IgD-negative memory B cell (primary cell): ENCODE measurements at regions not wholly inside any gene's neighbourhood (a gene's known extent, or its start where the extent isn't known, plus 50 kb on each side); places are given as distances from the start of the nearest gene placed in this dataset.
"Not testable (repeated sequence)": the region's sequence is repeated elsewhere in the genome, so short reads cannot be mapped to it uniquely, and the experiment has no call there.

Experiments
- H3K27ac Mint-ChIP-seq, 3 donors: one replicate each; pipeline ENCODE4 v1.8.0; 2020 to 2022; ENCODE audit warnings: mild to moderate bottlenecking in 3 of 3, mixed read lengths in 3 of 3, moderate library complexity in 1 of 3
- H3K27me3 Mint-ChIP-seq: one replicate; pipeline ENCODE4 v1.8.0; 2021; ENCODE audit warnings: mixed read lengths
- H3K36me3 Mint-ChIP-seq: one replicate; pipeline ENCODE4 v1.8.0; 2020; ENCODE audit warnings: mild to moderate bottlenecking, mixed read lengths
- H3K4me1 Mint-ChIP-seq, 3 donors: one replicate each; pipeline ENCODE4 v1.8.0; 2020 to 2022; ENCODE audit warnings: mixed read lengths in 3 of 3, mild to moderate bottlenecking in 1 of 3
- H3K4me3 Mint-ChIP-seq, 4 donors: one replicate each; pipeline ENCODE4 v1.8.0; 2020 to 2022; ENCODE audit warnings: mild to moderate bottlenecking in 4 of 4, mixed read lengths in 4 of 4, moderate library complexity in 3 of 4
- H3K9me3 Mint-ChIP-seq, 3 donors: one replicate each; pipeline ENCODE4 v1.8.0; 2020 to 2021; ENCODE audit warnings: mixed read lengths in 3 of 3, mild to moderate bottlenecking in 1 of 3

DNA sequence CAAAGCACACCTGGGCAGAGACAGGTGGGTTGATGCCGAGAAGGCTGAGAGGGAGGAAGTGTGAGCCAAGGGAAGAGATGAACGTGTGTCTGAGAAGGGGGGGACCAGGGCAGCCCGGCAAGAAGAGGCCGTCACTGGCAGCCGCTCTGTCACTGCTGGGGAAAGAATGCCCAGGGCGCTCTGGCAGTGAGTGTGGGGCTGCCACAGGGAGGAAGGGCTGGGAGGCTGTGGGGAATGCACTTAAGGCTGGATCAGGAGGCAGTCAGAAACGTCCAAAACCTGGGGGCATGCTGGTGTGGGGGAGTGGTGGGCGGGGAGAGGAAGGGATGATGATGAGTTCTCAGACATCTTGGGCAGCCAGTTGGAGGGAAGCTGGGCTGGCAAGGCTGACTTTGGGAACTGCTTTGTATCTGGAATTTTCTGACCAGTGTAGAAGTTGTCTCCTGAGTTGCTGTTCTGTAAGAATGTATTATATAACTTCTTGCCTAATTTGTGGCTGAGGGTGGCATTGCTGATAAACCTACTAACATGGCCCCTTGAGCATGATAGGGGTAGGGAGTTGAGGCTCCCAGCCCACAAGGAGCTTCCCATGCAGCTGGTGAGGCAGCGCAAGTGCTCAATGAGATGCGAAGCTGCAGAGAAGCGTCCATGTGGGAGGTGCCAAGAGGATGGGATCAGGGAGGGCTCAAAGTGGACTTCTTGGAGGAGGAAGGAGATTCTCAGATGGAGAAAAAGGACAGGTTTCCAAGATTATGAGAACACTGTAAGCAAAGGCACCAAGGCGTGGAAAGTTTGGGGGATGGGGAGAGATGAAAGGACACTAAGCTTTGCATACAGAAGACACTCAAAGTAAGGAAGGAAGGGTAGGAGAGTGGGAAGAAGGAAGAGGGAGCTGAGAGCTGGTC is 185.1 kb upstream of the HAAO start:
- H3K27me3 Mint-ChIP-seq: peaks cover 8% of the 10 kb centered on the region
- no peak overlapping the region for H3K4me3 Mint-ChIP-seq
- peaks cover 3 to 20% (median 14%) of the 10 kb centered on the region in 3 donors for H3K4me1 Mint-ChIP-seq
- H3K27ac Mint-ChIP-seq: peak overlapping the region in 1 of 3 donors; percentile 15
- no peaks in the 10 kb centered on the region for H3K9me3 Mint-ChIP-seq
- H3K36me3 Mint-ChIP-seq: peaks cover 3% of the 10 kb centered on the region

DNA sequence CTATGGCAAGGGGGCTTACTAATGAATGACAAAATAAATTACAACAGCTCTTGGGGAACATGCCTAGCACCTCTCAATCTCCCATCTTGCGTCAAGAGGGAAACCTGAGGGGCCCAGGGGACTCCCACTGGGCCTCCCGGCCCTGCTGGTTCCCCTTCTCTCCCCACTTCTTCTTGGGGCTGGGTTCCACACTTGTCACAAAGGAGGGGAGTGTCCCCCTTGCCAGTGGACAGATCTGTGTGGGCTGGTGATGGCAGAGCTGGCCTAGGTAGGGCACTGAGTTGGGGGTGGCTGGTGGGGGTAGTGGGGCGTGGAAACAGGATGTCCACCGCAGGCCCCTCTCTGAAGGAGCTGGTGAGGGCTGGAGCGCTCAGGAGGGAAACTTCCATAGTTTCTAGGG is 184.0 kb upstream of the HAAO start:
- Mint-ChIP-seq H3K27ac (no peak overlapping the region), H3K9me3 (no peaks in the 10 kb centered on the region), H3K4me3 (no peak overlapping the region), H3K36me3 (peaks cover 3% of the 10 kb centered on the region), H3K4me1 (peaks cover 6 to 27% (median 18%) of the 10 kb centered on the region in 3 donors), H3K27me3 (peaks cover 8% of the 10 kb centered on the region)

DNA sequence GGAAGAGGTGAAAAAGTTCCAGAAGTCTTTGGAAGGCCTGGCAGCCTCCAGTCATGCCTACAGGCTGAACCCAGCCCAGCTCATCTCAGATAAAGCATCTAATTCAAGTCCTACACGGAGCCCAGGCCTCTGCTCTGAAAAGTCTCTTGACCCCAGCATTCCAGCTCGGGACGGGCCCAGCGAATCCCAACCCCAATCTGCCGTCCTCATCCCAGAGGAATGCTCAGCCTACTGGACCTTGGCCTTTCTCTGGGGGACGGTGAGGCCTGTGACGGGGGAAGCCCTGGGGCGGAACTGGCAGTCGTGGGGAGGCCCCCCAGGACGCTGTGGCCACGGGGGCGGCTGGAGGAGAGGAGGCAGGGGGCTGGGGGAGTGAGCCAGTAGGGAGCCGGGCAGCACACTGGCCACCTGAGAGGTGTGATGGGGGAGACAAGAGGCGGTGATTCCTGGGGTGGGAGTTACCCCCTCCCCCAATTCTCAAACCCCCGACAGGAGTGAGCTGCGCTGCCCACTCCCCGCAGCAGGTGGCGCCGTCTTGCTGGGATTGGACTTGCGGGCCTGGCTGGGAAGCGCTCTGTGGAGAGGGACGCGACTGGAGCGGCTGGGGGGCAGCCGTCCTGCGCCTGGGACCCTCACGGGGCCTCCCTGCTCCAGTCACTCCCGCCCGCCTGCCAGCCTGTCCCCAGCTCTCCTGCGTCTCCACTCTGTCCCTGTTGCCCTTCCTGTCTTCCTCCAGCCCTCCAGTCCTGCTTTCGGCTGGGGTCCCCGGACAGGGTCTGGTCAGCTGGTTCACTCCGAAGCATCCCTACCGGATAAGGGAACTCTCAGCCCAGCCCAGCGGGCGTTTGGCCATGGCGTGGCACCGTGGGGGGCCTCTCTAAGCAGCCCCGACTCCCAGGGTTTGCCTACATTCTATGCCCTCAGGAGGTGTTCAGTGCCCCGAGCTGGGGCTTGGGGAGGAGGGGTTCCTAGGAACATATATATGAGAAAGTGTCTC is 182.6 kb upstream of the HAAO start:
- Mint-ChIP-seq H3K9me3 (no peaks in the 10 kb centered on the region), H3K27ac (no peak overlapping the region), H3K4me3 (peak overlapping the region in 2 of 4 donors; percentile 19 to 29), H3K27me3 (peaks cover 7% of the 10 kb centered on the region), H3K36me3 (peaks cover 1% of the 10 kb centered on the region), H3K4me1 (peaks cover 6 to 27% (median 21%) of the 10 kb centered on the region in 3 donors)

DNA sequence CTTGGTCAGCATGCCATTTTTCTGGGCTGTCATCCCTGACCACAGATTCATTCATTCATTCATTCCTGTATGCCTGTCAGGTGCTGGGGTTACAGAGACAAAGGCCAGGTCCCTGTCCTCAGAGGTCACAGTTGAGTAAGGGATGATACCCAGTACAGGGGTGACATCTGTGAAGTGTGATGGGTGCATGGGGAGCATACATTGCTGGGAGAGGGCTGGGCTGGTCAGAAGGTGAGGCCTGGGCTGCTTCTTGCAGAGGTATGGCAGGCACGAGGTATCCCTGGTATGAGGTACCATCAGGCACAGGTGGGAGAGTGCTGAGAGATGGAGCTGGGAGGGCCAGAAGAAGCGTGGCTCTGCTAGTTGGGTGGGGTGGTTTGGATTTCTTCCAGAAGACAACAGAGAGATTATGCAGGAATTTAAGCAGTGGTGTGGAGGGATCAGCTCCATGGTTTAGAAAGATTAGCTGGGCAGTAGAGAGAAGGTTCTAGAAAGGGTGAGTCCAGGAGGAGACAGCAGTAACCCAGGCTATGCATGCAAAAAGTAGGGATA is 181.9 kb upstream of the HAAO start:
- H3K27ac Mint-ChIP-seq: no peak overlapping the region
- peaks cover 6 to 27% (median 21%) of the 10 kb centered on the region in 3 donors for H3K4me1 Mint-ChIP-seq
- no peaks in the 10 kb centered on the region for H3K9me3 Mint-ChIP-seq
- H3K4me3 Mint-ChIP-seq: peak overlapping the region in 1 of 4 donors; percentile 19
- peaks cover 7% of the 10 kb centered on the region for H3K27me3 Mint-ChIP-seq
- peaks cover 3% of the 10 kb centered on the region for H3K36me3 Mint-ChIP-seq

DNA sequence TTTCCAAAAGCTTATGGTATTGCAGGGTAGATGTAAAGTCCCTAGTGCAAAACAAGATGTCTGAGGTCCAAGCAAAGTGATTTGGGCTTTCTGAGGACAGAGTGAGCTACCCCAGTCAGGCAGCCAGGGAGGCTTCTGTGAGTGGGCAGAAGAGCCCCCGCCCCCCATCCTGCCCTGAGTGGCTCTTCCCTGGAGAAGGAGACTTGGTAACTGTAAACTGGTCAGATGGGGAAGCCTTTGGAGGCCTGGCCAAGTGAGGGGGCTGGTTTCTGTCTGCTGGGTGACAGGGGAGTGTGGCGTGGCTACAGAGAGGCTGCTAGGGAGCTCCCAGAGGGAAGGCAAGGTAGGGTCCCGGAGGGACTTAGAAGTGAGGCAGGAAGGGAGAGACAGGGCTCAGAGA is 181.3 kb upstream of the HAAO start:
- peaks cover 3% of the 10 kb centered on the region for H3K36me3 Mint-ChIP-seq
- peaks cover 6 to 27% (median 21%) of the 10 kb centered on the region in 3 donors for H3K4me1 Mint-ChIP-seq
- peaks cover 7% of the 10 kb centered on the region for H3K27me3 Mint-ChIP-seq
- peak overlapping the region in 2 of 3 donors; percentile 18 to 84 for H3K27ac Mint-ChIP-seq
- peak overlapping the region in 1 of 4 donors; percentile 28 for H3K4me3 Mint-ChIP-seq
- H3K9me3 Mint-ChIP-seq: no peaks in the 10 kb centered on the region

DNA sequence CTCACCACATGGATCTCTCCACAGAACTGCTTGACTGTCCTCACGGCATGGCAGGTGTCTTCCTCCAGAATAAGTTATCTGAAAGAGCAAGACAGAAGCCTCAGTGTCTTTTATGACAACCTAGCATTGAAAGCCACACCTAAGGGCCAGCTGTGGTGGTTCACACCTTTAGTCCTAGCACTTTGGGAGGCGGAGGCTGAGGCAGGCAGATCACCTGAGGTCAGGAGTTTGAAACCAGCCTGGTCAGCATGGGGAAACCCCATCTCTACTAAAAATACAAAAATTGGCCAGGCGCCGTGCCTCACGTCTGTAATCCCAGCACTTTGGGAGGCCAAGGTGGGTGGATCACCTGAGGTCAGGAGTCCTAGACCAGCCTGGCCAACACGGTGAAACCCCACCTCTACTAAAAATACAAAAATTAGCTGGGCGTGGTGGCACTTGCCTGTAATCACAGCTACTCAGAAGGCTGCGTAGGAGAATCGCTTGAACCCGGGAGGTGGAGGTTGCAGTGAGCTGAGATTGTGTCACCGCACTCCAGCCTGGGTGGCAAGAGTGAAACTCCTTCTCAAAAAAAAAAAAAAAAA is 180.6 kb upstream of the HAAO start:
- H3K27me3 Mint-ChIP-seq, H3K36me3 Mint-ChIP-seq, H3K4me3 Mint-ChIP-seq, H3K27ac Mint-ChIP-seq, H3K9me3 Mint-ChIP-seq: not testable (repeated sequence)
- H3K4me1 Mint-ChIP-seq: peaks cover 6 to 27% (median 21%) of the 10 kb centered on the region in 3 donors

DNA sequence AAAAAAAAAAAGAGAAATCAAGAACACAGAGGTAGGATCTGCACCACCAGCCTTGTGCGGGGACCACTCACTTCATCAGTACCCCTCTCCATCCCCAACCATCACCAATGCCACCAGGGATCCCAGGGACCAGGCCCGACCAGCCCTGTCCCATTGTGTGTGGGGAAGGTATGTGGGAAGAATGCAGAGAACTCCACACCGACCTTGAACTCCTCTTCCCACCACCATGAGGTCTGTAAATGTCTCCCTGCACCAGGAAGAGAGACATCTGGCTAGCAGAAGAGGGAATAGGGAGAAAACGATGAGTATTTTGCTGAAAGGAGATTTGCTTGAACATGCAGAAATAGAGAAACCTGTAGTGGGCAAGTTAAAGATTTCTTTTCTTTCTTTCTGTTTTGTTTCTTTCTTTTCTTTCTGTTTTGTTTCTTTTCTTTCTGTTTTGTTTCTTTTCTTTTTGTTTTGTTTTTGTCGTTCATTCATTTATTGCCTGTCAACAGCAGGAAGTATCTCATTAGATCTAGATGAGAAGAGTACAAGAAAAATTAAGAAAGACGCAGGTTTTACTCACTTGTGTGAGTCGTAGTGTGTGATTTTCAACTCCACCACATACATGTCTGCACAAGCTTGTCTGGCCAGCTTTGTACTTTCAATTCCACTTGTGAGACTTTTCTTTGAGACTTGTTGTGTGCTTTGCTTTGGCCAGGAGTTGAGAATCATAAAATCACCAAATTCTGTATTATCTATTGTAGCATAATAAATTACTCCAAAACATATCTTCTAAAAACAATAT is 179.8 kb upstream of the HAAO start:
- Mint-ChIP-seq H3K4me1 (peaks cover 6 to 27% (median 19%) of the 10 kb centered on the region in 3 donors), H3K4me3 (peak overlapping the region in 1 of 4 donors; percentile 61), H3K27me3 (peaks cover 7% of the 10 kb centered on the region), H3K27ac (no peak overlapping the region), H3K36me3 (peaks cover 3% of the 10 kb centered on the region), H3K9me3 (no peaks in the 10 kb centered on the region)

DNA sequence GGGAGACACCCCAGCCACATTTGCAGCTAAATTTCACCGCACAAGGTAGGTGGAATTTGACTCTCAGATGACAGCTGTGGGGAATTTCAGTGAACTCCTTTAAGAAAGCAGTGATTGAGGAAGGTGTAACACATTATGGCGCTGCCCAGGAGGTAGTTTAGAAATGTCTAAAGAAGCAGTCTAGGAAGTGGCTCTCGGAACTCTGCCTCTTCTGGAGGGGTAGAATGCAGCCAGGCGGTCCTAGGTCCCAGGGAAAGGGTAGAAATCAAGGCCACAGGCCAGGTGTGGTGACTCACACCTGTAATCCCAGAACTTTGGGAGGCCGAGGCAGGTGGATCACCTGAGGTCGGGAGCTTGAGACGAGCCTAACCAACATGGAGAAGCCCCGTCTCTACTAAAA is 179.0 kb upstream of the HAAO start:
- Mint-ChIP-seq H3K27me3 (peaks cover 7% of the 10 kb centered on the region), H3K4me3 (no peak overlapping the region), H3K36me3 (peaks cover 3% of the 10 kb centered on the region), H3K27ac (no peak overlapping the region), H3K9me3 (no peaks in the 10 kb centered on the region), H3K4me1 (peaks cover 6 to 19% (median 14%) of the 10 kb centered on the region in 3 donors)

DNA sequence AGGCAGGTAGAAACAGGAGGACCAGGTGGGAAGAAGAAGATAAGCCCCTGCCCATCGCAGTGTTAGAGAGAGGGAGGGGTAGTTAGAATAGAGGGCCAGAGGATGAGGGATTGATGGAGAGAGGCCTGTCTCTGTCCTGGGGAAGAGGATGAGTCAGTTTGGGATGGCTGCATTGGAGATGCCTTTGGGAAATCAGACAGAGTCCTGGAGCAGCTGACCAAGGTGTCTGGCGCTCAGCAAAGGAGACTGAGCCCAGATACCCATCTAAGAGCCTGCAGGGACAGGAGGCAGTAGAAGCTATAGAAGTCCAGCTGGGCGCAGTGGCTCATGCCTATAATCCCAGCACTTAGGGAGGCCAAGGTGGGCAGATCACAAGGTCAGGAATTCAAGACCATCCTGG is 177.8 kb upstream of the HAAO start:
- Mint-ChIP-seq H3K27ac (peak overlapping the region in 1 of 3 donors; percentile 35), H3K4me3 (no peak overlapping the region), H3K36me3 (peaks cover 3% of the 10 kb centered on the region), H3K27me3 (peaks cover 7% of the 10 kb centered on the region), H3K9me3 (no peaks in the 10 kb centered on the region), H3K4me1 (peaks cover 3 to 18% (median 14%) of the 10 kb centered on the region in 3 donors)

DNA sequence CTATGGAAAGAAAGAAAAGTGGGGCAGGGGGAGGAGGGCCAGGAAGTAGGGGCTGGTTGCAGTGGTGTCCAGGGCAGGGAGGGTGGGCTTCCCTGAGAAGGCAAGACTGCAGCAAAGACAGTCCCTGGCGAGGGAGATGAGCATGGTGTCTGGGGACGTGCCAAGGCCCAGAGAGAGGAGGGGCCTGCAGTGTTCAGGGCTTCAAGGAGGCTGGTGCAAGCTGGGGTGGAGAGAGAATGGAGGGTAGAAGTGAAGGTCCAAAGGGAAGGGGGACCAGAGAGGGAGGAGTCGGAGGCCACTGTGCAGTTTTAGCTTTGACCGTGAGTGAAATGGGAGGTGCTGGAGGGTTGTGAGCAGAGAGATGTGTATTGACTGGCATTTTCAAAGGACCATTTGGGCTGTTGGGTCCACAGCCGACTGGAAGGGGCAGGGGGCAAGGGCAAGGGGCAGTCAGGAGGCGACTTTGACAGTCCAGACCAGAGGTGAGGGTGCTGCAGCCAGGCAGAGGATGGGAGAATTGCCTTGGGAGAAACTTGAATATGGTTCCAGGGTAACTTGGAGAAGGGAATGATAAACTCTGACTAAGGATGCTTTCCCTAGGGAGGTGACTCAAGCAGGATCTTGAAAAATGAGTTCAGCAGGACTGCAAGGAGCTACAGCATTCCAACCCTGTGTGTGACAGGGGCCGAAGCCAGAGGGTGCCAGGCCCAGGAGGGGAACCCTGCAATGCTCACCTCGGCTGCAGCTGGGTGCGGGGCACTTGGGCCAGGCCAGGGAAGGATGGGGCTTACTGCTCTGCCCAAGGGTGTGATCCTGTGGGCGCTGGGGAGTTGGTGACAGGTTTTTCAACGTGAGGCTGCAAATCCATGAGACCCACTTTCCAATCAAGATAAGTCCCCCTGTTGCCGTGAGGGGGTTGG is 177.1 kb upstream of the HAAO start:
- Mint-ChIP-seq H3K4me3 (peak overlapping the region in 1 of 4 donors; percentile 4), H3K36me3 (peaks cover 3% of the 10 kb centered on the region), H3K27me3 (peaks cover 7% of the 10 kb centered on the region), H3K4me1 (peaks cover 3 to 17% (median 12%) of the 10 kb centered on the region in 3 donors), H3K27ac (peak overlapping the region in 1 of 3 donors; percentile 91), H3K9me3 (no peaks in the 10 kb centered on the region)

DNA sequence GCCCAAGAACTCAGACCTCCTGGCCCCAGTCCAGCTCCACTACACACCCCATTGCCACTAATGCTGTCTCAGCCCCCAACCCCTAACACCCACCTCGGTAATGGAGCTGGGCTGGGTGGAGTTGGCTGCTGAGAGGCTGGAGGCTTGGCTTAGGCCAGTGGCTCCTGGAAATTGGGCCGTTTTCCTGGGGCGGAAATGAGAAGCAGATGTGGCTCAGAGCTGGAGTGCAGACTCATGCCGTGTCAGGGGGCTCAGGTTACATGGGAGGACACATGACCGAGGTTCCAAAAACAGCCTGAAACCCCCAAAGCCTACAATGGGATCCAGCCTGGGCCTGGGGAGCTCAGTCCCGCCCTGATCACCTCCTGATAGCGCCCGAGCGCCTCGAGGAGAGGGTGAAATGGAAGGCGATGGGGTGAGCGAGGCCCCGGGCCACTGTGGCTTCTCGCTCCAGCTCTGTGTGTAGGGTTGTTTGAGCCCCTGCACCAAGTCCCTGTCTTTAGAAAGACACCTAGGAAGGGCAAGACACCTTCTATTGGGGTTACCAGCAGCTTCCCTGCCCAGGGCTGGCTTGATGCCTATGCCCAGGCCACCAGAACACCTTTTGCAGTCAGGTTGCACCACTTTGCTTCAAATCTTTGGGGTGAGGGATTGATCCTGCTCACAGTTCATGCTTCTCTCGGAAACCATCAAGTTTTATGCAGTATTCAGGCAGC is 175.7 kb upstream of the HAAO start:
- no peaks in the 10 kb centered on the region for H3K27me3 Mint-ChIP-seq
- peaks cover 2% of the 10 kb centered on the region for H3K36me3 Mint-ChIP-seq
- H3K4me1 Mint-ChIP-seq: peaks cover 3 to 8% (median 7%) of the 10 kb centered on the region in 3 donors
- no peak overlapping the region for H3K4me3 Mint-ChIP-seq
- no peaks in the 10 kb centered on the region for H3K9me3 Mint-ChIP-seq
- H3K27ac Mint-ChIP-seq: no peak overlapping the region

DNA sequence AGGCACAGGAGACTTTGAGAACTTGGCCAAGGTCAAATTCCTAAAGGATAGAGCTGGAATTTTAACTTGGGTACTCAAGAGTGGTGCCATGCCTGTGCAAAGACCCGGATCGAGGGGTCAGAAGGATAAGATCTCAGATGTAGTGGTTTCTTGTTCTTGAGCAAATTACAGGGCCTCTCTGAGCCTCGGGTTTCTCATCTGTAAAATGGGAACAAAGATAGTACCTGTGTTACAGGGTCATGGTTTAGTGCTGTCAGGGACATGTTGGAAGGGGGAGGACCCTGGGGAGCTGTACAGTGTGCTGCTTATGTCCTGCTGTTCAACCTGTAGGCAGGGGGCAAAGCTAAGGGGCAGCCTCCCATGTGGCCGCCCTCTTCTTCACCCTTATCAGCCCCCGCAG is 173.5 kb upstream of the HAAO start:
- Mint-ChIP-seq H3K27ac (peak overlapping the region in 1 of 3 donors; percentile 36), H3K9me3 (no peaks in the 10 kb centered on the region), H3K4me3 (no peak overlapping the region), H3K4me1 (peaks cover 11 to 13% (median 12%) of the 10 kb centered on the region in 3 donors), H3K27me3 (no peaks in the 10 kb centered on the region), H3K36me3 (peaks cover 2% of the 10 kb centered on the region)
